Ovary (tissue), 3 donors: ENCODE measurements at regions not wholly inside any gene's neighbourhood (a gene's known extent, or its start where the extent isn't known, plus 50 kb on each side); places are given as distances from the start of the nearest gene placed in this dataset.

ENCODE experiments used
- CTCF ChIP-seq, 3 donors: fragments of 450-650 bp in 2 of 3; fragments of 200-600 bp in 1 of 3; IDR thresholded peaks; one replicate each; pipeline versions ENCODE4 v1.5.1 to v1.8.0; 2016 to 2022; ENCODE audit warnings: antibody characterized with exemption in 3 of 3, mild to moderate bottlenecking in 1 of 3
- EP300 ChIP-seq: sonication (generic); formaldehyde crosslinking; IDR thresholded peaks from one replicate; pipeline ENCODE4 v1.6.1; 2017; ENCODE audit warnings: antibody characterized with exemption
- POLR2A ChIP-seq: fragments of 450-650 bp; IDR thresholded peaks from one replicate; pipeline ENCODE4 v1.6.1; 2017; ENCODE audit warnings: antibody characterized with exemption, mild to moderate bottlenecking, moderate library complexity
- donor health status: DM: no; HTN: no; CAD: no.

- no peak for TF ChIP-seq CTCF (IDR thresholded peaks at IDR 0.05)
- no peak for TF ChIP-seq EP300
- no peak for TF ChIP-seq POLR2A
Measured at GRCh38 chr3:167151636-167152035, 228.5 kb downstream of the ZBBX start.
